K562 (cell line): ENCODE measurements at regions not wholly inside any gene's neighbourhood (a gene's known extent, or its start where the extent isn't known, plus 50 kb on each side); places are given as distances from the start of the nearest gene placed in this dataset.

Experiments used
- ATAC-seq: fragments of 200-7000 bp; cut with Tn5 transposase; 3 replicates; pipeline ENCODE4 v1.9.1; 2020; ENCODE audit warnings: moderate library complexity
- BruUV-seq: library from RNA; stranded (reverse); fragments of 400-500 nt; replicated peaks from 2 replicates; lab custom pipeline; 2021; lab: Mats Ljungman, UMichigan
- CTCF ChIA-PET: fragments of 300-600 bp; formaldehyde crosslinking; extraction: SDS; loops from one replicate; lab custom pipeline; 2021; ENCODE audit warnings: low intra/inter-chr PET ratio; lab: Yijun Ruan, JAX
- POLR2A ChIA-PET: fragments of 300-600, 350-650 bp; sonication (Branson Sonifier 250); formaldehyde crosslinking; extraction: SDS; loops from one replicate; lab custom pipeline; 2021; ENCODE audit warnings: antibody characterized with exemption, inconsistent platforms; lab: Yijun Ruan, JAX
- DNase-seq, 4 experiments: peaks; one replicate each; pipeline versions ENCODE4 v3.0.0 to v3.0.0-alpha.2; 2011 to 2018; ENCODE audit warnings: low spot score in 3 of 4, mixed read lengths in 3 of 4; ENCODE audit errors: extremely low read depth in 1 of 4
- FAIRE-seq: peaks from 2 replicates; lab custom pipeline; 2011; peaks lifted over from hg19 to GRCh38; lab: Jason Lieb, UNC
- H2AFZ ChIP-seq: 2 replicates; pipeline ENCODE4 v1.6.0; 2011; ENCODE audit warnings: low read depth, low read length, control low read depth, inconsistent platforms
- H3K27ac ChIP-seq: fragments of 200-600 bp; 3 replicates; pipeline ENCODE4 v1.8.0; 2011; ENCODE audit warnings: low read depth, mild to moderate bottlenecking, control low read depth, inconsistent platforms, low read length, moderate library complexity, mixed read lengths; ENCODE audit errors: extremely low read depth
- H3K27me3 ChIP-seq, 2 experiments: fragments of 300-600 bp in 1 of 2; 2 replicates in 1 of 2; 3 replicates in 1 of 2; pipeline versions ENCODE4 v1.6.0 to v1.8.0; 2011; ENCODE audit warnings: inconsistent platforms in 2 of 2, low read length in 2 of 2, mild to moderate bottlenecking in 1 of 2, mixed read lengths in 1 of 2, moderate library complexity in 1 of 2; ENCODE audit not compliant: control insufficient read depth in 2 of 2, insufficient read depth in 2 of 2
- H3K36me3 ChIP-seq: fragments of 300-600 bp; 3 replicates; pipeline ENCODE4 v1.8.0; 2011; ENCODE audit warnings: mild to moderate bottlenecking, low read length, inconsistent platforms; ENCODE audit not compliant: control insufficient read depth, insufficient read depth
- H3K4me1 ChIP-seq, 2 experiments: fragments of 200-600 bp in 1 of 2; replicated peaks in 1 of 2; 2 replicates in 1 of 2; 3 replicates in 1 of 2; pipeline versions ENCODE4 v1.5.1 to v1.8.0; 2011; ENCODE audit warnings: inconsistent platforms in 2 of 2, low read length in 2 of 2, mild to moderate bottlenecking in 1 of 2, mixed read lengths in 1 of 2, moderate library complexity in 1 of 2; ENCODE audit not compliant: control insufficient read depth in 2 of 2, insufficient read depth in 2 of 2
- H3K4me2 ChIP-seq: 2 replicates; pipeline ENCODE4 v1.6.1; 2011; ENCODE audit warnings: low read length, control low read depth, inconsistent platforms, mixed read lengths; ENCODE audit not compliant: insufficient read depth
- H3K4me3 ChIP-seq: fragments of 200-600 bp; sonication (generic), shearing (Covaris generic); 2 replicates; pipeline ENCODE4 v1.5.1; 2016; ENCODE audit warnings: control low read depth, inconsistent platforms
- H3K79me2 ChIP-seq: fragments of 200-600 bp; 3 replicates; pipeline ENCODE4 v1.8.0; 2011; ENCODE audit warnings: low read length, inconsistent platforms; ENCODE audit not compliant: control insufficient read depth, insufficient read depth
- H3K9ac ChIP-seq, 2 experiments: 2 replicates each; pipeline versions ENCODE4 v1.6.0 to v1.6.1; 2011; ENCODE audit warnings: low read depth in 2 of 2, low read length in 2 of 2, control low read depth in 1 of 2, inconsistent platforms in 1 of 2, mild to moderate bottlenecking in 1 of 2, mixed read lengths in 1 of 2; ENCODE audit not compliant: insufficient read depth in 1 of 2
- H3K9me1 ChIP-seq: one replicate; pipeline ENCODE4 v1.6.0; 2011; ENCODE audit warnings: inconsistent platforms, mild to moderate bottlenecking, low read length, moderate library complexity; ENCODE audit not compliant: control insufficient read depth, insufficient read depth
- H3K9me3 ChIP-seq: replicated peaks from 2 replicates; pipeline ENCODE4 v1.5.1; 2011; ENCODE audit warnings: low read depth, low read length, inconsistent platforms; ENCODE audit not compliant: control insufficient read depth, insufficient read depth
- H4K20me1 ChIP-seq: replicated peaks from 2 replicates; pipeline ENCODE4 v1.6.1; 2011; ENCODE audit warnings: low read length, inconsistent platforms, mixed read lengths; ENCODE audit not compliant: control insufficient read depth, insufficient read depth
- FOXJ3 ChIP-seq: sonication (generic); formaldehyde crosslinking; IDR thresholded peaks from 2 replicates; pipeline ENCODE4 v1.4.0; 2020; ENCODE audit warnings: mild to moderate bottlenecking, missing genetic modification reagents
- FOXK2 ChIP-seq, 2 experiments: fragments of 450-650 bp; IDR thresholded peaks in 1 of 2; conservative IDR thresholded peaks in 1 of 2; 2 replicates each; pipeline ENCODE4 v1.6.1; 2016; ENCODE audit warnings: low read depth in 2 of 2, mild to moderate bottlenecking in 1 of 2
- FOXM1 ChIP-seq, 2 experiments: fragments of 450-650 bp in 1 of 2; sonication (generic) in 1 of 2; formaldehyde crosslinking in 1 of 2; IDR thresholded peaks; 2 replicates each; pipeline versions ENCODE4 v1.6.1 to v1.9.0; 2017 to 2022; ENCODE audit warnings: low read depth in 2 of 2, mild to moderate bottlenecking in 2 of 2, missing genetic modification reagents in 1 of 2, moderate library complexity in 1 of 2
- HDGF ChIP-seq: fragments of 450-650 bp; IDR thresholded peaks from 2 replicates; pipeline ENCODE4 v1.6.1; 2016
- IRF2 ChIP-seq: sonication (generic); formaldehyde crosslinking; IDR thresholded peaks from 2 replicates; pipeline ENCODE4 v1.8.1; 2022; ENCODE audit warnings: mild to moderate bottlenecking, missing genetic modification reagents
- MLLT1 ChIP-seq, 2 experiments: fragments of 450-650 bp; IDR thresholded peaks; 2 replicates each; pipeline ENCODE4 v1.6.1; 2016
- MTA2 ChIP-seq: fragments of 450-650 bp; IDR thresholded peaks from 2 replicates; pipeline ENCODE4 v1.6.1; 2016; ENCODE audit warnings: low read depth
- PREB ChIP-seq: sonication (generic); formaldehyde crosslinking; IDR thresholded peaks from 2 replicates; pipeline ENCODE4 v1.8.1; 2023; ENCODE audit warnings: mild to moderate bottlenecking, missing genetic modification reagents
- PURB ChIP-seq: sonication (generic); formaldehyde crosslinking; IDR thresholded peaks from 2 replicates; pipeline ENCODE4 v1.9.0; 2021; ENCODE audit warnings: low read depth, mild to moderate bottlenecking, missing genetic modification reagents
- SAP30 ChIP-seq: fragments of 200-600 bp; sonication (generic); IDR thresholded peaks from 2 replicates; pipeline ENCODE4 v1.6.1; 2012; ENCODE audit warnings: borderline replicate concordance, low read depth, mild to moderate bottlenecking, moderate library complexity, low read length, control low read depth, inconsistent platforms; ENCODE audit not compliant: insufficient read depth, poor library complexity, severe bottlenecking
- TFE3 ChIP-seq: fragments of 450-650 bp; formaldehyde crosslinking; IDR thresholded peaks from 2 replicates; pipeline ENCODE4 v1.4.0; 2020; ENCODE audit warnings: mild to moderate bottlenecking, mixed read lengths
- ZNF644 ChIP-seq: fragments of 200-800 bp; sonication (Bioruptor generic); IDR thresholded peaks from 2 replicates; pipeline ENCODE4 v1.6.1; 2016; ENCODE audit warnings: low read depth, missing genetic modification characterization, missing compliant biosample characterization
- WGBS: fragments of 100-300 bp; shearing (Covaris generic); methylation state at CpG from one replicate; pipeline ENCODE4 v1.1.6; 2016; ENCODE audit warnings: low coverage, mixed read lengths; ENCODE audit not compliant: insufficient coverage; ENCODE audit errors: missing lambda C conversion rate; 5-methylcytosine and 5-hydroxymethylcytosine counted together
- in situ Hi-C: fragments of 300-500 bp; cut with MboI; formaldehyde crosslinking; loops from 4 replicates; pipeline ENCODE4 v1.15.0; 2018; ENCODE audit warnings: inconsistent platforms, mixed read lengths
- intact Hi-C: fragments of 100-400 bp; cut with micrococcal nuclease; formaldehyde crosslinking; loops from 2 replicates; pipeline ENCODE4 v1.14.2; 2022

GRCh38 chr2:78845664-78846185 is 179.8 kb upstream of the REG3G start:
- no peak for TF ChIP-seq FOXK2 (conservative IDR thresholded peaks at IDR 0.05 in 1 of 2, IDR thresholded peaks at IDR 0.05 in 1 of 2; ENCODE audit: low read depth in 2 of 2)
- no peak for TF ChIP-seq ZNF644 (tag)
- no peak for TF ChIP-seq SAP30
- TF ChIP-seq MTA2: no peak
- no peak for TF ChIP-seq PREB (CRISPR knock-in tag)
- no peak for TF ChIP-seq FOXJ3
- TF ChIP-seq HDGF: no peak
- no peak for TF ChIP-seq IRF2
- no peak for TF ChIP-seq PURB (CRISPR knock-in tag)
- no peak for TF ChIP-seq MLLT1 (IDR thresholded peaks at IDR 0.05)
- no peak for TF ChIP-seq FOXM1 (IDR thresholded peaks at IDR 0.05; ENCODE audit: low read depth)
- no peak for TF ChIP-seq FOXM1 (CRISPR knock-in tag; IDR thresholded peaks at IDR 0.05; ENCODE audit: low read depth)
- TF ChIP-seq TFE3: no peak
- BruUV-seq: no TSS peak
- Histone ChIP-seq H2AFZ (no peak overlapping the region), H3K4me3 (no peak overlapping the region), H3K36me3 (no peaks in the 10 kb centered on the region), H3K4me2 (no peak overlapping the region), H3K27ac (no peak overlapping the region), H4K20me1 (no peaks in the 10 kb centered on the region), H3K9me3 (no peaks in the 10 kb centered on the region), H3K9me1 (no peaks in the 10 kb centered on the region), H3K9ac (no peak overlapping the region), H3K79me2 (no peaks in the 10 kb centered on the region), H3K27me3 (no peaks in the 10 kb centered on the region), H3K4me1 (no peaks in the 10 kb centered on the region)
- in situ Hi-C loops: no loop called here
- ChIA-PET CTCF (no interaction called here), POLR2A (no interaction called here)
- intact Hi-C loops: no loop called here
- ATAC-seq: no peak
- WGBS: 0% methylated on average over 4 of the region's 4 CpGs
- FAIRE-seq: no peak
- no peak for DNase-seq
